ENCODE measurements at regions not wholly inside any gene's neighbourhood (a gene's known extent, or its start where the extent isn't known, plus 50 kb on each side); places are given as distances from the start of the nearest gene placed in this dataset.

DNA sequence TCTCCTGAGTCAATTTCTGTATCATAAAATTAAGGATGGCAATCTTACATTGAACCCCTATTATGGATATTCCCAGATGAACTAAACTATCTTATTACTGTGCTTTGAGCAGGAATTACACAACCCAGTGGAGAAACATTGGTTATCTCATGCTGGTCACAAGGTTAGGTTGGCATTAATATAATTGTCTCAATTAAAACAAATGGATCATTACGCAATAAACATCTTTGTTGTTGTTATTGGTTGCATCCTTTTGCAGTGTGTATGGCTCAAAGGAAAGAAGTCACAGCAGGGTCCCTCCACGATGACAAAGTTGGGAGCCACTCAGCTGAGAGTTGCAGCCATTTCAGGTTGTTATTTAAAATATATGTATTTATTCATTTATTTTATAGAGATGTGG is 297.0 kb upstream of the KLF4 start:
- TF ChIP-seq, protein P1, sequence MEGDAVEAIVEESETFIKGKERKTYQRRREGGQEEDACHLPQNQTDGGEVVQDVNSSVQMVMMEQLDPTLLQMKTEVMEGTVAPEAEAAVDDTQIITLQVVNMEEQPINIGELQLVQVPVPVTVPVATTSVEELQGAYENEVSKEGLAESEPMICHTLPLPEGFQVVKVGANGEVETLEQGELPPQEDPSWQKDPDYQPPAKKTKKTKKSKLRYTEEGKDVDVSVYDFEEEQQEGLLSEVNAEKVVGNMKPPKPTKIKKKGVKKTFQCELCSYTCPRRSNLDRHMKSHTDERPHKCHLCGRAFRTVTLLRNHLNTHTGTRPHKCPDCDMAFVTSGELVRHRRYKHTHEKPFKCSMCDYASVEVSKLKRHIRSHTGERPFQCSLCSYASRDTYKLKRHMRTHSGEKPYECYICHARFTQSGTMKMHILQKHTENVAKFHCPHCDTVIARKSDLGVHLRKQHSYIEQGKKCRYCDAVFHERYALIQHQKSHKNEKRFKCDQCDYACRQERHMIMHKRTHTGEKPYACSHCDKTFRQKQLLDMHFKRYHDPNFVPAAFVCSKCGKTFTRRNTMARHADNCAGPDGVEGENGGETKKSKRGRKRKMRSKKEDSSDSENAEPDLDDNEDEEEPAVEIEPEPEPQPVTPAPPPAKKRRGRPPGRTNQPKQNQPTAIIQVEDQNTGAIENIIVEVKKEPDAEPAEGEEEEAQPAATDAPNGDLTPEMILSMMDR (IDR thresholded peaks at IDR 0.05; ENCODE audit: low read length), result no peak
- no peak for TF ChIP-seq EZH2 (IDR thresholded peaks at IDR 0.05; ENCODE audit: borderline replicate concordance, low read length)

Data from OCI-LY1 (cell line).